SK-N-MC (cell line): ENCODE measurements at regions not wholly inside any gene's neighbourhood (a gene's known extent, or its start where the extent isn't known, plus 50 kb on each side); places are given as distances from the start of the nearest gene placed in this dataset.

Experiments
- EZH2 ChIP-seq: fragments of 200-600 bp; sonication (generic); IDR thresholded peaks from one replicate; pipeline ENCODE4 v1.6.1; 2017; ENCODE audit warnings: antibody characterized with exemption
- POLR2AphosphoS5 ChIP-seq: IDR thresholded peaks from 2 replicates; pipeline ENCODE4 v1.6.1; 2012; ENCODE audit warnings: mild to moderate bottlenecking, low read depth, low read length, borderline replicate concordance

- TF ChIP-seq EZH2 (no peak), POLR2AphosphoS5 (no peak)
Observed at GRCh38 chr14:76941946-76942805, 86.3 kb downstream of the IRF2BPL start.
